Ovary (tissue), 7 donors: ENCODE measurements at regions not wholly inside any gene's neighbourhood (a gene's known extent, or its start where the extent isn't known, plus 50 kb on each side); places are given as distances from the start of the nearest gene placed in this dataset.

ENCODE experiments used
- DNase-seq, 5 donors: peaks; one replicate each; pipeline ENCODE4 v3.0.0-alpha.2; 2019 to 2020
- H3K27ac ChIP-seq, 2 donors: fragments of 200-600 bp; one replicate each; pipeline versions ENCODE4 v1.5.1 to v1.8.0; 2019 to 2022
- H3K27me3 ChIP-seq: fragments of 200-600 bp; one replicate; pipeline ENCODE4 v1.8.0; 2022
- H3K36me3 ChIP-seq: fragments of 200-600 bp; sonication (generic); one replicate; pipeline ENCODE4 v1.5.1; 2019
- H3K4me1 ChIP-seq: one replicate; pipeline ENCODE4 v1.8.1; 2013; ENCODE audit warnings: mild to moderate bottlenecking, moderate library complexity; ENCODE audit not compliant: insufficient read depth
- H3K4me3 ChIP-seq: fragments of 200-600 bp; sonication (generic); one replicate; pipeline ENCODE4 v1.5.1; 2017
- H3K9me3 ChIP-seq, 2 donors: fragments of 200-600 bp in 1 of 2; sonication (generic) in 1 of 2; one replicate each; pipeline versions ENCODE4 v1.5.1 to v1.8.1; 2013 to 2019; ENCODE audit warnings: mild to moderate bottlenecking in 1 of 2, moderate library complexity in 1 of 2
- EP300 ChIP-seq: sonication (generic); formaldehyde crosslinking; IDR thresholded peaks from one replicate; pipeline ENCODE4 v1.6.1; 2017; ENCODE audit warnings: antibody characterized with exemption
- POLR2A ChIP-seq: fragments of 450-650 bp; IDR thresholded peaks from one replicate; pipeline ENCODE4 v1.6.1; 2017; ENCODE audit warnings: antibody characterized with exemption, mild to moderate bottlenecking, moderate library complexity
- WGBS, 3 donors: extraction: QIAGEN DNeasy Blood & Tissue Kit in 1 of 3; methylation state at CpG; one replicate each; pipeline versions ENCODE4 v1.1.5 to v1.1.7; 2013 to 2017; 5-methylcytosine and 5-hydroxymethylcytosine counted together
- intact Hi-C, 4 donors: fragments of 100-400 bp; cut with DNase I; formaldehyde crosslinking; loops; one replicate each; pipeline versions ENCODE4 v1.11.0 to v1.15.1; 2022 to 2023
- TF ChIP-seq, protein P1 (sequence below), 3 donors: fragments of 450-650 bp in 2 of 3; fragments of 200-600 bp in 1 of 3; IDR thresholded peaks; one replicate each; pipeline versions ENCODE4 v1.5.1 to v1.8.0; 2016 to 2022; ENCODE audit warnings: antibody characterized with exemption in 3 of 3, mild to moderate bottlenecking in 1 of 3
- donor health status: DM: no; HTN: no; CAD: no; lungs with moderate emphysema.
- donor health status: DM: no; HTN: no; CAD: no.
- donor health status: Bipolar disorder and iron deficiency.
- donor health status: DM: no; HTN: no; CAD: no.
- donor health status: DM: yes; HTN: yes; CAD: no.

DNA sequence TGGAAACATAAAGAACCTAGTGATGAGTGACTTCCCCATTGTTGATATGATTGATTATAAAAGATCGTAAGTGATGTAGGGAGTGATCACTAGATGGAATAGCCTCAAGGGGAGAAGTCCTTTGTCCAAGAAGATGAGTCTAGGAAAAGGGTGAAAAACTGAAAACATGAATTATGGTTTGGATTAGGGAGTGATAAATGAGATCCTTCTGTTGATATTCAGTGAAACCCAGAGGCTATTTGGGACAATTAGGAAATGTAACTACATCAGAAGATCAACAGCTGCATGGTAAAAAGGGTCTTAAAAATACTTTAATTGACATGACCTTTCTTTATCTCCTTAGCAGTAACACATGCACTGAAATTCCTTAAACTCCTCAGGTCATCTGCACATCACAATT lies 124.0 kb upstream of the UNC5C start:
- Histone ChIP-seq H3K27me3 (no peaks in the 10 kb centered on the region), H3K27ac (no peak overlapping the region), H3K4me3 (no peak overlapping the region), H3K4me1 (peaks cover 2% of the 10 kb centered on the region), H3K36me3 (no peaks in the 10 kb centered on the region), H3K9me3 (no peaks in the 10 kb centered on the region)
- no peak for TF ChIP-seq EP300
- TF ChIP-seq, protein P1, sequence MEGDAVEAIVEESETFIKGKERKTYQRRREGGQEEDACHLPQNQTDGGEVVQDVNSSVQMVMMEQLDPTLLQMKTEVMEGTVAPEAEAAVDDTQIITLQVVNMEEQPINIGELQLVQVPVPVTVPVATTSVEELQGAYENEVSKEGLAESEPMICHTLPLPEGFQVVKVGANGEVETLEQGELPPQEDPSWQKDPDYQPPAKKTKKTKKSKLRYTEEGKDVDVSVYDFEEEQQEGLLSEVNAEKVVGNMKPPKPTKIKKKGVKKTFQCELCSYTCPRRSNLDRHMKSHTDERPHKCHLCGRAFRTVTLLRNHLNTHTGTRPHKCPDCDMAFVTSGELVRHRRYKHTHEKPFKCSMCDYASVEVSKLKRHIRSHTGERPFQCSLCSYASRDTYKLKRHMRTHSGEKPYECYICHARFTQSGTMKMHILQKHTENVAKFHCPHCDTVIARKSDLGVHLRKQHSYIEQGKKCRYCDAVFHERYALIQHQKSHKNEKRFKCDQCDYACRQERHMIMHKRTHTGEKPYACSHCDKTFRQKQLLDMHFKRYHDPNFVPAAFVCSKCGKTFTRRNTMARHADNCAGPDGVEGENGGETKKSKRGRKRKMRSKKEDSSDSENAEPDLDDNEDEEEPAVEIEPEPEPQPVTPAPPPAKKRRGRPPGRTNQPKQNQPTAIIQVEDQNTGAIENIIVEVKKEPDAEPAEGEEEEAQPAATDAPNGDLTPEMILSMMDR (IDR thresholded peaks at IDR 0.05): no peak
- 92 to 94% (median 94%) methylated on average over 1 of the region's 1 CpG for WGBS, 3 donors
- DNase-seq: no peak
- intact Hi-C loops: no loop called here

GRCh38 chr4:95660719-95661118 lies 111.9 kb upstream of the UNC5C start:
- no peaks in the 10 kb centered on the region for H3K9me3 ChIP-seq
- TF ChIP-seq POLR2A: no peak
- TF ChIP-seq, protein P1 (IDR thresholded peaks at IDR 0.05): no peak
- TF ChIP-seq EP300: no peak
- H3K27me3 ChIP-seq: no peaks in the 10 kb centered on the region
- intact Hi-C loops: no loop called here
- no peaks in the 10 kb centered on the region for H3K36me3 ChIP-seq
- no peak overlapping the region for H3K4me3 ChIP-seq
- 79 to 83% (median 83%) methylated on average over 3 of the region's 3 CpGs for WGBS, 3 donors
- DNase-seq: no peak
- no peak overlapping the region for H3K27ac ChIP-seq
- H3K4me1 ChIP-seq: no peaks in the 10 kb centered on the region

DNA sequence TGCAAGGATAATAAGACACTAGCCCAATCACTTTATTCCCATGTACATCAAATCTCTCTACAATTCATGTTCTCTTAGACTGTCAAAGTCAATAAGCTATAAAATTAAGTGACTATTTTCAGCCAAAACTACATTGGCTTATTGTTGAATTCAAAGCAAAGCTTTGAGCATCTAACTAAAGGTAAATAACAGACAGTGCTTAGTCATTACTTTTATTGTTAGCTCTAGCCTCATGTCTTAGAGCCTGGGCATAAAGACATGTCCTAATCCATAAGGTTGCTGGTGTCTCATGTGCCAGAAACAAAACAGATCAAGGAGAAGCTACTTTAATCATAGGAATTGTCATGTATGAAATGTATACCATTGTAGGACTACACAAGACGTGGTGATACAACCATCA lies 103.1 kb upstream of the UNC5C start:
- H3K9me3 ChIP-seq: no peaks in the 10 kb centered on the region
- no peaks in the 10 kb centered on the region for H3K27me3 ChIP-seq
- H3K36me3 ChIP-seq: no peaks in the 10 kb centered on the region
- intact Hi-C loops: no loop called here
- H3K27ac ChIP-seq: no peak overlapping the region
- no peak for DNase-seq
- no peaks in the 10 kb centered on the region for H3K4me1 ChIP-seq
- TF ChIP-seq, protein P1 (IDR thresholded peaks at IDR 0.05): no peak
- TF ChIP-seq POLR2A (no peak), EP300 (no peak)
- 88 to 94% (median 92%) methylated on average over 1 of the region's 1 CpG for WGBS, 3 donors
- no peak overlapping the region for H3K4me3 ChIP-seq

DNA sequence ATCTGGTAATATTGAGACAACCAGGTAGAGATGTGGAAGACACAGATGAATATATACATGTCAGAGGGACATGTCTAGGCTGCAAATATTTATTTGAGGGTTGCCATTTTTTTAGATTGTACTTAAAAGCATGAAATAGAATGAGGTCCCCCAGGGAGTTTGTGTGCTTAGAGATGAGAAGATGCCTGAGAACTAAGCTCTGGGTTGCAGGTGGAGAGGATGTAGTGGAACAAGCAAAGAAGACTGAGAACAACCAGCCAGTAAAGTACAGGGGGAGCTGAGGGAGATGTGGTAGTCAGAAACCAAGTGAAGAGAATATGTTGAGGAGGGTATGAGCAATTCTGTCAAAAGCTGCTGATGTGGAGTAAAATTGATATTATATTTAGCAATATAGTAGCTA lies 95.6 kb upstream of the UNC5C start:
- H3K4me3 ChIP-seq: no peak overlapping the region
- H3K9me3 ChIP-seq: no peaks in the 10 kb centered on the region
- DNase-seq: no peak
- no peak overlapping the region for H3K27ac ChIP-seq
- H3K27me3 ChIP-seq: no peaks in the 10 kb centered on the region
- no peaks in the 10 kb centered on the region for H3K36me3 ChIP-seq
- TF ChIP-seq, protein P1 (IDR thresholded peaks at IDR 0.05): no peak
- TF ChIP-seq EP300 (no peak), POLR2A (no peak)
- no peaks in the 10 kb centered on the region for H3K4me1 ChIP-seq
- intact Hi-C loops: no loop called here

DNA sequence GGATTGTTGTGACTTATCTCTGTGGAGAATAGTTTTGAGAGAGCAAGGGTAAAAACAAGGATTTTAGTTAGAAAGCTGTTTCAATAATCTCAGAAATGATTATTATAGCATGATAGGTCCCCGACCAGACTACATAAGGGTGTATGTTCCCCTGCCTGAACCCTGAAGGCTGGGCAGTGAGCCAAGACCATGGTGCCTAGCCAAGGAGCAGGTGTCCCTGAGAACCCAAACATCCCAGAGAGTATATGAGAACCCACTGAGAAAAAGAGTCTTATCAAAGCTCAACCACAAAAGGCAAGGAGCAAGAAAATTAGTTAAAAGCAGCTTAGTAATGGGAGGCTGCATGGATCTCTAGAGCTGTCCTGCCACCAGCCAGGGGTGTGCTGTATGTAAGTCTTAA lies 94.9 kb upstream of the UNC5C start:
- DNase-seq: peak in 1 of 5 donors; percentile 12
- Histone ChIP-seq H3K9me3 (no peaks in the 10 kb centered on the region), H3K4me1 (no peaks in the 10 kb centered on the region), H3K36me3 (no peaks in the 10 kb centered on the region), H3K27me3 (no peaks in the 10 kb centered on the region), H3K4me3 (no peak overlapping the region), H3K27ac (no peak overlapping the region)
- 0 to 17% (median 13%) methylated on average over 1 of the region's 1 CpG for WGBS, 3 donors
- TF ChIP-seq, protein P1 (IDR thresholded peaks at IDR 0.05): no peak
- no peak for TF ChIP-seq POLR2A
- no peak for TF ChIP-seq EP300
- intact Hi-C loops: no loop called here
